ENCODE measurements at regions not wholly inside any gene's neighbourhood (a gene's known extent, or its start where the extent isn't known, plus 50 kb on each side); places are given as distances from the start of the nearest gene placed in this dataset.

- BruUV-seq (replicated peaks), result no TSS peak
- Mint-ChIP-seq H3K9me3 (ENCODE audit: unreplicated experiment) (no peaks in the 10 kb centered on the region), H3K4me3 (ENCODE audit: unreplicated experiment) (no peak overlapping the region), H3K4me1 (ENCODE audit: low read depth, unreplicated experiment) (no peaks in the 10 kb centered on the region), H3K36me3 (ENCODE audit: insufficient read depth, unreplicated experiment) (no peaks in the 10 kb centered on the region), H3K27me3 (ENCODE audit: insufficient read depth, unreplicated experiment) (peaks cover 7% of the 10 kb centered on the region), H3K27ac (ENCODE audit: unreplicated experiment) (no peak overlapping the region)
- TF ChIP-seq CTCF (IDR thresholded peaks at IDR 0.05; ENCODE audit: insufficient read depth in 1 of 2, low read depth in 1 of 2, low read length in 1 of 2, severe bottlenecking in 1 of 2, unreplicated experiment in 1 of 2), result no peak
- no peak for DNase-seq
- H3K36me3 ChIP-seq (ENCODE audit: control insufficient read depth, insufficient read depth, low read length), result no peaks in the 10 kb centered on the region
- POLR2A ChIA-PET, result no interaction called here
- intact Hi-C loops (cut with micrococcal nuclease; ENCODE audit: unreplicated experiment), result no loop called here
- H3K4me1 ChIP-seq, result no peaks in the 10 kb centered on the region
- H3K4me3 ChIP-seq (ENCODE audit: low read depth, low read length), result no peak overlapping the region
- no peaks in the 10 kb centered on the region for H3K27me3 ChIP-seq (replicated peaks; ENCODE audit: control insufficient read depth, insufficient read depth, low read length)
- CTCF ChIA-PET, result no interaction called here
- H3K9me3 ChIP-seq, result no peaks in the 10 kb centered on the region
These were observed 271.9 kb downstream of the SS18 start for GRCh38 chr18:25818505-25818904.

DNA sequence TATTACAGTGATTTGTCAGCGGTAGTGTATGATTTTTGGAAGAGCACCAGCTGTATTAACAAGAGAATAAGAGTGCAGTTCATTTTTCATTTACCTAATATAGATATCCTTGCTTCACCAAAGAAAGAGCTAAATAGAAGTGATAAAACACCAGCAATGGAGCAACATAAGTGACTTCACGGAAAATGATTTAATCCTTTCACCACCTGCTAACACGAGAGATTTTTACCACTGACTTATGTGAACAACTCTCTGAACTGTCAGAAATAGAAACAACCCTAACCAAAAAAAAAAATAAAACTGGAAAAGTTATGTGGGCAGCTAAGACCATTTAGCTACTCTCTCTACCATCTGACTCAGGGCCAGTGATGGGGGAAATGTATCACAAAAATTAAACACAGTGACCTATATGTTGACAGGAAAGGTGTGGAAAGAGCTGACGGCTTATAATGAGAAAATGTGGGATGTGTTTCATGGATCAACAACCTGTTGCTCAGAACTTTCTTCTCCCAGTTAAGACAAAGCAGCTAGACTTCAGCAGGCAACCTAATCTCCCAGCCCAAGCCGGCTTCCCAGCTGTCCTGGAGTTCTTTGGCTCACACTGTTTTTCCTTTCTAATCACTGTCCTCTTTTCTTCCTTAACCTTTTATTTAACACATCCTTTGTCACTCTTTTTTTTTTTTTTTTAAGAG, 272.7 kb downstream of the SS18 start:
- no peaks in the 10 kb centered on the region for H3K4me1 Mint-ChIP-seq (ENCODE audit: low read depth, unreplicated experiment)
- ChIA-PET CTCF (no interaction called here), POLR2A (no interaction called here)
- H3K4me3 Mint-ChIP-seq (ENCODE audit: unreplicated experiment), result no peak overlapping the region
- H3K4me3 ChIP-seq (ENCODE audit: low read depth, low read length), result no peak overlapping the region
- peaks cover 7% of the 10 kb centered on the region for H3K27me3 Mint-ChIP-seq (ENCODE audit: insufficient read depth, unreplicated experiment)
- intact Hi-C loops (cut with micrococcal nuclease; ENCODE audit: unreplicated experiment), result no loop called here
- no peaks in the 10 kb centered on the region for H3K27me3 ChIP-seq (replicated peaks; ENCODE audit: control insufficient read depth, insufficient read depth, low read length)
- H3K27ac Mint-ChIP-seq (ENCODE audit: unreplicated experiment), result no peak overlapping the region
- no peaks in the 10 kb centered on the region for H3K9me3 ChIP-seq
- no peaks in the 10 kb centered on the region for H3K4me1 ChIP-seq
- no peaks in the 10 kb centered on the region for H3K9me3 Mint-ChIP-seq (ENCODE audit: unreplicated experiment)
- no peak for DNase-seq
- no peaks in the 10 kb centered on the region for H3K36me3 Mint-ChIP-seq (ENCODE audit: insufficient read depth, unreplicated experiment)
- TF ChIP-seq CTCF (IDR thresholded peaks at IDR 0.05; ENCODE audit: insufficient read depth in 1 of 2, low read depth in 1 of 2, low read length in 1 of 2, severe bottlenecking in 1 of 2, unreplicated experiment in 1 of 2), result no peak
- H3K36me3 ChIP-seq (ENCODE audit: control insufficient read depth, insufficient read depth, low read length), result no peaks in the 10 kb centered on the region
- no TSS peak for BruUV-seq (replicated peaks)

- Histone ChIP-seq H3K36me3 (ENCODE audit: control insufficient read depth, insufficient read depth, low read length) (no peaks in the 10 kb centered on the region), H3K27me3 (replicated peaks; ENCODE audit: control insufficient read depth, insufficient read depth, low read length) (no peaks in the 10 kb centered on the region), H3K4me3 (ENCODE audit: low read depth, low read length) (no peak overlapping the region), H3K4me1 (no peaks in the 10 kb centered on the region), H3K9me3 (no peaks in the 10 kb centered on the region)
- Mint-ChIP-seq H3K36me3 (ENCODE audit: insufficient read depth, unreplicated experiment) (no peaks in the 10 kb centered on the region), H3K9me3 (ENCODE audit: unreplicated experiment) (no peaks in the 10 kb centered on the region), H3K4me3 (ENCODE audit: unreplicated experiment) (no peak overlapping the region), H3K27ac (ENCODE audit: unreplicated experiment) (no peak overlapping the region), H3K27me3 (ENCODE audit: insufficient read depth, unreplicated experiment) (peaks cover 3% of the 10 kb centered on the region), H3K4me1 (ENCODE audit: low read depth, unreplicated experiment) (no peaks in the 10 kb centered on the region)
- no peak for TF ChIP-seq CTCF (IDR thresholded peaks at IDR 0.05; ENCODE audit: insufficient read depth in 1 of 2, low read depth in 1 of 2, low read length in 1 of 2, severe bottlenecking in 1 of 2, unreplicated experiment in 1 of 2)
- no peak for DNase-seq
- intact Hi-C loops (cut with micrococcal nuclease; ENCODE audit: unreplicated experiment), result no loop called here
- ChIA-PET CTCF (no interaction called here), POLR2A (no interaction called here)
- BruUV-seq (replicated peaks), result no TSS peak
These were observed 274.8 kb downstream of the SS18 start for GRCh38 chr18:25815659-25816058.
